Endothelial cell of umbilical vein (primary cell): ENCODE measurements at regions not wholly inside any gene's neighbourhood (a gene's known extent, or its start where the extent isn't known, plus 50 kb on each side); places are given as distances from the start of the nearest gene placed in this dataset.

Experiments used
- BruUV-seq: library from RNA; stranded (reverse); fragments of 400-500 nt; replicated peaks from 2 replicates; lab custom pipeline; 2021; lab: Mats Ljungman, UMichigan
- CTCF ChIA-PET: fragments of 300-600, 350-600 bp; sonication (Branson Sonifier 250); formaldehyde crosslinking; loops from one replicate; lab custom pipeline; 2021; ENCODE audit warnings: antibody characterized with exemption, inconsistent platforms; lab: Charles Lee
- POLR2A ChIA-PET: fragments of 300-600, 350-600 bp; sonication (Branson Sonifier 250); formaldehyde crosslinking; loops from one replicate; lab custom pipeline; 2021; ENCODE audit warnings: antibody characterized with exemption, inconsistent platforms; lab: Charles Lee
- DNase-seq: peaks from one replicate; pipeline ENCODE4 v3.0.0-alpha.2; 2011; ENCODE audit warnings: low read depth, low spot score
- FAIRE-seq: peaks from 2 replicates; lab custom pipeline; 2011; peaks lifted over from hg19 to GRCh38; lab: Jason Lieb, UNC
- H2AFZ ChIP-seq: 2 replicates; pipeline ENCODE4 v1.6.0; 2012; ENCODE audit warnings: low read depth, low read length, control low read depth, inconsistent platforms
- H3K27ac ChIP-seq: 2 replicates; pipeline ENCODE4 v1.5.1; 2011; ENCODE audit warnings: low read depth, mild to moderate bottlenecking, control low read depth, low read length, moderate library complexity; ENCODE audit not compliant: insufficient read depth
- H3K27me3 ChIP-seq, 2 experiments: 2 replicates each; pipeline versions ENCODE4 v1.6.0 to v1.6.1; 2011; ENCODE audit warnings: low read length in 2 of 2, mixed read lengths in 1 of 2; ENCODE audit not compliant: control insufficient read depth in 2 of 2, insufficient read depth in 2 of 2
- H3K36me3 ChIP-seq, 2 experiments: 2 replicates in 1 of 2; 3 replicates in 1 of 2; pipeline ENCODE4 v1.5.1; 2011; ENCODE audit warnings: low read length in 2 of 2, mild to moderate bottlenecking in 1 of 2, moderate library complexity in 1 of 2; ENCODE audit not compliant: control insufficient read depth in 2 of 2, insufficient read depth in 2 of 2; ENCODE audit errors: extremely low read depth in 1 of 2
- H3K4me1 ChIP-seq: 3 replicates; pipeline ENCODE4 v1.5.1; 2011; ENCODE audit warnings: mild to moderate bottlenecking, low read length; ENCODE audit not compliant: control insufficient read depth, insufficient read depth; ENCODE audit errors: extremely low read depth
- H3K4me2 ChIP-seq: 2 replicates; pipeline ENCODE4 v1.6.1; 2011; ENCODE audit warnings: low read length, control low read depth, mixed read lengths; ENCODE audit not compliant: insufficient read depth
- H3K4me3 ChIP-seq, 3 experiments: fragments of 200-600 bp in 1 of 3; sonication (generic), shearing (Covaris generic) in 1 of 3; replicated peaks in 1 of 3; 2 replicates each; pipeline ENCODE4 v1.5.1; 2011 to 2016; ENCODE audit warnings: control low read depth in 3 of 3, low read length in 3 of 3, mild to moderate bottlenecking in 2 of 3, inconsistent platforms in 1 of 3, low read depth in 1 of 3, moderate library complexity in 1 of 3; ENCODE audit not compliant: insufficient read depth in 1 of 3
- H3K79me2 ChIP-seq: 2 replicates; pipeline ENCODE4 v1.6.0; 2012; ENCODE audit warnings: low read length, inconsistent platforms; ENCODE audit not compliant: control insufficient read depth, insufficient read depth
- H3K9ac ChIP-seq: replicated peaks from 2 replicates; pipeline ENCODE3; 2011; ENCODE audit warnings: low read length, control low read depth; ENCODE audit not compliant: insufficient read depth; ENCODE audit errors: extremely low read depth
- H3K9me1 ChIP-seq: replicated peaks from 3 replicates; pipeline ENCODE4 v1.6.0; 2011; ENCODE audit warnings: mild to moderate bottlenecking, low read length; ENCODE audit not compliant: control insufficient read depth, insufficient read depth; ENCODE audit errors: extremely low read depth
- H3K9me3 ChIP-seq: replicated peaks from 2 replicates; pipeline ENCODE4 v1.5.1; 2012; ENCODE audit warnings: low read length, inconsistent platforms; ENCODE audit not compliant: control insufficient read depth, insufficient read depth
- H4K20me1 ChIP-seq: replicated peaks from 2 replicates; pipeline ENCODE3; 2011; ENCODE audit warnings: mild to moderate bottlenecking, low read length; ENCODE audit not compliant: control insufficient read depth, insufficient read depth; ENCODE audit errors: extremely low read depth
- CTCF ChIP-seq, 2 donors: IDR thresholded peaks; 1 replicate in 1 of 2; 2 replicates in 1 of 2; pipeline ENCODE4 v1.5.1; 2011; ENCODE audit warnings: low read length in 2 of 2, mild to moderate bottlenecking in 2 of 2, moderate library complexity in 2 of 2, control low read depth in 1 of 2, inconsistent platforms in 1 of 2, low read depth in 1 of 2; ENCODE audit not compliant: insufficient read depth in 1 of 2; ENCODE audit errors: extremely low read depth in 1 of 2
- EZH2 ChIP-seq: IDR thresholded peaks from 2 replicates; pipeline ENCODE4 v1.6.1; 2012; ENCODE audit warnings: borderline replicate concordance, low read depth, mild to moderate bottlenecking, moderate library complexity, low read length, inconsistent platforms; ENCODE audit not compliant: severe bottlenecking
- FOS ChIP-seq: IDR thresholded peaks from 2 replicates; pipeline ENCODE4 v1.6.1; 2011; ENCODE audit warnings: mild to moderate bottlenecking, low read length, moderate library complexity, borderline replicate concordance; ENCODE audit not compliant: insufficient read depth
- GATA2 ChIP-seq: IDR thresholded peaks from 2 replicates; pipeline ENCODE4 v1.7.0; 2011; ENCODE audit warnings: low read depth, mild to moderate bottlenecking, moderate library complexity, mixed read lengths, low read length; ENCODE audit not compliant: insufficient read length, insufficient read depth
- JUN ChIP-seq: IDR thresholded peaks from 2 replicates; pipeline ENCODE4 v1.6.1; 2011; ENCODE audit warnings: borderline replicate concordance, low read depth; ENCODE audit not compliant: insufficient read length, insufficient read depth
- MYC ChIP-seq: IDR thresholded peaks from one replicate; pipeline ENCODE4 v1.6.1; 2011; ENCODE audit warnings: mild to moderate bottlenecking, low read depth, low read length
- POLR2A ChIP-seq: IDR thresholded peaks from 2 replicates; pipeline ENCODE4 v1.6.1; 2012; ENCODE audit warnings: low read depth, mild to moderate bottlenecking, control low read depth, low read length
- POLR2AphosphoS5 ChIP-seq: IDR thresholded peaks from 2 replicates; pipeline ENCODE4 v1.6.1; 2012; ENCODE audit warnings: low read depth, mild to moderate bottlenecking, control low read depth, low read length, moderate library complexity; ENCODE audit not compliant: insufficient read depth
- dilution Hi-C: fragments of 300-500 bp; cut with MboI; formaldehyde crosslinking; loops from one replicate; pipeline ENCODE4 v1.15.0; 2019; ENCODE audit warnings: low sequenced_read_pairs; ENCODE audit not compliant: extremely low pct_ligation_motif_present
- intact Hi-C: fragments of 100-400 bp; cut with micrococcal nuclease; formaldehyde crosslinking; loops from one replicate; pipeline ENCODE4 v1.10.0; 2022
- TF ChIP-seq, protein P1 (sequence below): IDR thresholded peaks from 2 replicates; pipeline ENCODE4 v1.6.1; 2011; ENCODE audit not compliant: insufficient read depth, insufficient read length

DNA sequence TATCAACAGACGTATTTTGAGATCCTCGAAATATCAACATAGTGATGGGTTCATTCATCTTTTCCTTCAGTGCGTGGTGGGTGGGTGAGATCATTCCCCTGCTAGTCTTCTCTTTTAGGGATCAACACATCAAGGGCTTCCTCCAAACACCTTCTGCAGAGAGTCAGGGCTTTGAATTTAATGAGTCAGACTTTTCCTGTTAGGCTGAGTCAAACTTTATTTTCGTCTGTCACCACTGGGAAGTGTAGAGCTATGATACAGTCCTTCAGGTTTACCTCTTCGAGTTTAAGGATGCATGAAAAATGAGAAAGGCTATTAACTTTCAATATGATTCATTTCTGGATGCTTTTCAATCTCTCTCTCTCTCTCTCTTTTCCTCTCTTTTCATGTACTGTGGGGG is 189.1 kb downstream of the BMP2 start:
- CTCF ChIA-PET: interaction anchor here (1.3 to 1.4 kb wide), 2 partner anchors 10 to 980 kb away, joined by 3 to 5 read pairs; no protein-coding TSS in a partner anchor

DNA sequence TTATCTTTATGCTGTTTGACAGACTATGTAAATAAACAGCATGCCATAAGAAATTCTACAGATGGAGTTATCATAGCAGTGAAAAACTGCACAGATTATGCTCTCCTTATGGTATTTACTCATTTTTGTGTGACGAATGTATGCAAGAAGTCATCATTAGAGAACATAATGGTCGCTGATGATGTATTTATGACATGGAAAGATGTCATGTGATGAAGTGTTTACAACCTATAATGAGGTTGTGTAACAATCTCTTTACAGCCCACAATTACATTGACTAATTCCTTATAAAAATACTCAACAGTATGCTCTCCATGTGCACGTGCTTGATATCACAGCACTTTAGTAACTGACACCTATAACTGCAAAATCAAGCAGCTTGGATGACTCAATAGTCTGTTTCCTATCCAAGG is 192.4 kb downstream of the BMP2 start:
- Histone ChIP-seq H4K20me1 (no peaks in the 10 kb centered on the region), H3K79me2 (no peaks in the 10 kb centered on the region), H3K9me3 (no peaks in the 10 kb centered on the region), H3K27me3 (no peaks in the 10 kb centered on the region), H3K36me3 (no peaks in the 10 kb centered on the region), H3K4me3 (no peak overlapping the region), H3K4me2 (no peak overlapping the region), H2AFZ (no peak overlapping the region), H3K27ac (no peak overlapping the region), H3K9ac (no peak overlapping the region), H3K4me1 (peaks cover 8% of the 10 kb centered on the region), H3K9me1 (no peaks in the 10 kb centered on the region)
- dilution Hi-C loops: no loop called here
- intact Hi-C loops: no loop called here
- FAIRE-seq (no peak), DNase-seq (peak; percentile 19)
- CTCF ChIA-PET: no interaction called here
- TF ChIP-seq JUN (no peak), GATA2 (no peak), FOS (no peak), POLR2AphosphoS5 (no peak), MYC (no peak), CTCF (IDR thresholded peaks at IDR 0.05; ENCODE audit: extremely low read depth in 1 of 2, insufficient read depth in 1 of 2, low read depth in 1 of 2, low read length in 2 of 2) (no peak), POLR2A (no peak), EZH2 (no peak)
- TF ChIP-seq, protein P1, sequence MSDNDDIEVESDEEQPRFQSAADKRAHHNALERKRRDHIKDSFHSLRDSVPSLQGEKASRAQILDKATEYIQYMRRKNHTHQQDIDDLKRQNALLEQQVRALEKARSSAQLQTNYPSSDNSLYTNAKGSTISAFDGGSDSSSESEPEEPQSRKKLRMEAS: no peak
- POLR2A ChIA-PET: no interaction called here
- BruUV-seq: no TSS peak

More for the DNA sequence above, 189.1 kb downstream of the BMP2 start:
- Histone ChIP-seq H3K9me3 (no peaks in the 10 kb centered on the region), H2AFZ (no peak overlapping the region), H3K4me1 (peaks cover 8% of the 10 kb centered on the region), H3K36me3 (no peaks in the 10 kb centered on the region), H3K27me3 (no peaks in the 10 kb centered on the region), H3K4me3 (no peak overlapping the region), H4K20me1 (no peaks in the 10 kb centered on the region), H3K79me2 (no peaks in the 10 kb centered on the region), H3K9me1 (no peaks in the 10 kb centered on the region), H3K9ac (no peak overlapping the region), H3K4me2 (peak overlapping the region; percentile 39), H3K27ac (no peak overlapping the region)
- intact Hi-C loops: no loop called here
- FAIRE-seq: peak; percentile 84
- no TSS peak for BruUV-seq
- dilution Hi-C loops: no loop called here
- peak; percentile 63 for DNase-seq
- POLR2A ChIA-PET: no interaction called here
- TF ChIP-seq FOS (peak; percentile 72), CTCF (IDR thresholded peaks at IDR 0.05; ENCODE audit: extremely low read depth in 1 of 2, insufficient read depth in 1 of 2, low read depth in 1 of 2, low read length in 2 of 2) (no peak), JUN (peak; percentile 83)
